ENCODE measurements at regions not wholly inside any gene's neighbourhood (a gene's known extent, or its start where the extent isn't known, plus 50 kb on each side); places are given as distances from the start of the nearest gene placed in this dataset.

DNA sequence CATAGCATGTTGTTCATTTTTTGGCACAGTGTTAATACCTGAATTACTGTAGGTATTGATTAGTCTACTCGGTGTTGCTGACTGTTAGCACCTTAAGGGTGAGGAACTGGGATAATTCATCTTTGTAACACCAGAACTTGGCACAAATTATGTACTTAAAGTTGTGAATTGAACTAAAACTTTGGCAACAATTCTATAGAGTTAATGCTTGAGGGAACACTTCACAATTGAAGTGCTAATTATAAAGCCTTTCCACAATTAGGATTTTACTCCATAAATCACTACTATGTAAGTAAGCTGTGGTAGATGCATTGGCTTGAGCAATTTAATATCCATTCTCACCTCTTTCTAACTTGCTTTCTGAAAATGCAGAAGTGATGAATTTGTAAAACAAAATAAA, 686.7 kb downstream of the PDHA2 start:
- no peak for DNase-seq (ENCODE audit: low read depth)
- no peak overlapping the region for H3K4me3 ChIP-seq (ENCODE audit: low read depth, low read length)
- no peak for TF ChIP-seq CTCF (IDR thresholded peaks at IDR 0.05; ENCODE audit: insufficient read depth, low read length)

DNA sequence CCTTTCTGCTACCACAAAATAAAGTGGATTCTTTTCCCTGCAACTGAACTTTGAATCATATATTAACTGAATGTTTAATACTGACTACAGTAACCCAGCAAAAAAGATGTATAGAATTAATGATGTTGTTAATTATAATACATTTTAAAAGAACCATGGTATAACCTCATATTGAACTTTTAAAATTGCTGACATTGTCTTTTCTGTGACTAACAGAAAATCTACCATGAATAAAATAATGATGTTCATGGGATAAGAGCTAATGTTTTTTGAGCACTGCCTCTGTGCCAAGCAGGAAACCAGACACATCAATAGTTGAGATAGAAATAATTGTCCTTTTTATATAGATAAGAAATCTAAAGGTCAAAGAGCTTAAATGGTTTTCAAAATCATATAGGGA, 691.9 kb downstream of the PDHA2 start:
- no peak for TF ChIP-seq CTCF (IDR thresholded peaks at IDR 0.05; ENCODE audit: insufficient read depth, low read length)
- no peak for DNase-seq (ENCODE audit: low read depth)
- no peak overlapping the region for H3K4me3 ChIP-seq (ENCODE audit: low read depth, low read length)

- no peak for TF ChIP-seq CTCF (IDR thresholded peaks at IDR 0.05; ENCODE audit: insufficient read depth, low read length)
- DNase-seq (ENCODE audit: low read depth) = no peak
- H3K4me3 ChIP-seq (ENCODE audit: low read depth, low read length) = no peak overlapping the region
Observed at GRCh38 chr4:96543346-96543745, 703.5 kb downstream of the PDHA2 start.

DNA sequence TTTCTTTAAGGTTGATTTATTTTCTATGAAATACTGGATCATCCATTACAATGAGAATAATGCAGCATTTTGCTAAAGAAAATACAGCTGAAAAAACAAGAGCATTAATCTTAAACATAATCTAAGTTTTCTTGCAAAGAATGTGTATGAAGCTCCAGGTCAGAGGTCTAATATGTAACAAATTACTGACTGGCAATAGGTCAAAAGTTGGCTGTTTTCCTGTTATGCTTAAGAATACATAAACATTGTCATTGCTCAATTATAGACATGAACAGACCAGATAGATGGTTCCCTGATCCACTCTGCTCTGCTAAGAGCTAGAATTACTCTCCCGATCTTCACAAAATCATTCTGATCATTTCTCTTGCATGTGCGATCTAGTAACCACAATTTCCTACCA, 718.6 kb downstream of the PDHA2 start:
- H3K4me3 ChIP-seq (ENCODE audit: low read depth, low read length) = no peak overlapping the region
- no peak for TF ChIP-seq CTCF (IDR thresholded peaks at IDR 0.05; ENCODE audit: insufficient read depth, low read length)
- no peak for DNase-seq (ENCODE audit: low read depth)

GRCh38 chr4:96566755-96567154, 726.9 kb downstream of the PDHA2 start:
- no peak for DNase-seq (ENCODE audit: low read depth)
- TF ChIP-seq CTCF (IDR thresholded peaks at IDR 0.05; ENCODE audit: insufficient read depth, low read length) = no peak
- no peak overlapping the region for H3K4me3 ChIP-seq (ENCODE audit: low read depth, low read length)

GRCh38 chr4:96585304-96585703, 745.4 kb downstream of the PDHA2 start:
- DNase-seq (ENCODE audit: low read depth) = no peak
- no peak overlapping the region for H3K4me3 ChIP-seq (ENCODE audit: low read depth, low read length)
- no peak for TF ChIP-seq CTCF (IDR thresholded peaks at IDR 0.05; ENCODE audit: insufficient read depth, low read length)

GRCh38 chr4:96593422-96593821, 753.5 kb downstream of the PDHA2 start:
- no peak for TF ChIP-seq CTCF (IDR thresholded peaks at IDR 0.05; ENCODE audit: insufficient read depth, low read length)
- DNase-seq (ENCODE audit: low read depth) = no peak

More at GRCh38 chr4:96593422-96593821, 753.5 kb downstream of the PDHA2 start:
- H3K4me3 ChIP-seq (ENCODE audit: low read depth, low read length) = no peak overlapping the region

All from fibroblast of the aortic adventitia (primary cell).